ENCODE measurements at regions not wholly inside any gene's neighbourhood (a gene's known extent, or its start where the extent isn't known, plus 50 kb on each side); places are given as distances from the start of the nearest gene placed in this dataset.
"Not testable (repeated sequence)": the region's sequence is repeated elsewhere in the genome, so short reads cannot be mapped to it uniquely, and the experiment has no call there.

DNA sequence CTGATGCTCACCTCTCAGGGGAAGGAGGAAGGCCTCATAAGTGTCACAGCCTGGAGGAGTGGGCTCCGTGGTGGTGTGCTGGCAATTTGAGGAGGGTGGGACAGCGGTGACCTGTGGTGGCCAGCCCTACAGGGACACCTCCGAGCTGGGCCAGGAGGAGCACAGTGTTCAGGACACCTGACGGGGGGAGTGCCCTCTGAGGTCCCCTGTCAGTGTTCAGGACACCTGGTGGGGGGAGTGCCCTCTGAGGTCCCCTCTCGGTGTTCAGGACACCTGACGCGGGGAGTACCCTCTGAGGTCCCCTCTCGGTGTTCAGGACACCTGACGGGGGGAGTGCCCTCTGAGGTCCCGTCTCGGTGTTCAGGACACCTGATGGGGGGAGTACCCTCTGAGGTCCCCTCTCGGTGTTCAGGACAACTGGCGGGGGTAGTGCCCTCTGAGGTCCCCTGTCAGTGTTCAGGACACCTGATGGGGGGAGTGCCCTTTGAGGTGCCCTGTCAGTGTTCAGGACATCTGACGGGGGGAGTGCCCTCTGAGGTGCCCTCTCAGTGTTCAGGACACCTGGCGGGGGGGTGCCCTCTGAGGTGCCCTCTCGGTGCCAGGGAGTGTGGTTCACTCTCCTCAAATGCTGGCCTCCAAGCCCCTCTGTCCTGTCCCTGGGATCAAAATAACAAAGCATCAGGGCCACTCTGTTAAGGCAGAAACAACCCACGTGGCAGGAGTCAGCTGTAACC is 73.4 kb upstream of the ZNF469 start:
- DNase-seq: no peak

- no peak for DNase-seq
These were observed 72.9 kb upstream of the ZNF469 start for GRCh38 chr16:88309908-88310265.

DNA sequence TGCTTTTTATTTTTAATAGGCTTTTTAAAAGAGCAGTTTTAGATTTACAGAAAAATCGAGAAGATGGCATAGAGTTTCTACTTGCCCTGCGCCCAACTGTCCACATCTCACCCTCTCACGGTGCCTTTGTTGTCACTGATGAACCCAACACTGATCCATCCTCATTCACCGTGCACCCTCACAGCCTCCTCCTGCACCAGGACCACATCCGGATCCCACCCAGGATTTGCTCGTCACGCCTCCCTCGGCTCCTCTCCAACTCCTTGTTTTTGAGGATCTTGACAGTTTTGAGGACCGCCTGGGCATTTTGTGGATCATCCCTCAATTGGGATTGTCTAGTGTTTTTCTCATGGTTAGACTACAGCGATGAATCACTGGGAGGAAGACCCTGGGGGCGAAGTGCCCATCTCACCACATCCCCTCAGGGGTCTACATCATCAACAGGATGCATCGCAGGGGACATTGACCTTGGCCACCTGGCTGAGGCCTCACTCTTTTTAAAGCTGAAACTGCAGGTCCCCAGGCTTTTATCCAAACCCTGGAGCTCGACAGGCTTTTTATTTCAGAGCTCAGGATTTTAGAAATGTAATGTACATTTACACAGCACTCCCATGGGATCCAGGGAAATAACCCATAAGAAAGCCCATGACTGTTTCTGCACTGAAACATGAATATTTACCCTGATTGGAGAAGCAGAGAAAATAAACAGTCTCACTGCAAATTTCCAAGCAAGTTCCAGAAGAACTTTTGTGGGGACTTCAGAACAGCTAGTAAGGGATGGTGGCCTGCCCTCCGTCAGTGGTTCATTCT is 71.8 kb upstream of the ZNF469 start:
- no peak for DNase-seq

DNA sequence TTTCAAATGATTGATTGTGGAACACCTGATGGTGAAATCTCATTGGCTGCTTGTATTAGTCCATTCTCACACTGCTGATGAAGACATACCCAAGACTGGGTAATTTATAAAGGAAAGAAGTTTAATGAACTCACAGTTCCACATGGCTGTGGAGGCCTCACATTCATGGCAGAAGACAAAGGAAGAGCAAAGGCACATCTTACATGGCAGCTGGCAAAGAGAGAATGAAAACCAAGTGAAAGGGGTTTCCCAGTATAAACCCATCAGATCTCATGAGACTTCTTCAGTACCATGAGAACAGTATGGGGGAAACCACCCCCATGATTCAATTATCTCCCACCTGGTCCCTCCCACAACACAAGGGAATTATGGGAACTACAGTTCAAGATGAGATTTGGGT is 70.9 kb upstream of the ZNF469 start:
- not testable (repeated sequence) for DNase-seq

GRCh38 chr16:88312732-88313131 is 70.0 kb upstream of the ZNF469 start:
- DNase-seq: no peak

DNA sequence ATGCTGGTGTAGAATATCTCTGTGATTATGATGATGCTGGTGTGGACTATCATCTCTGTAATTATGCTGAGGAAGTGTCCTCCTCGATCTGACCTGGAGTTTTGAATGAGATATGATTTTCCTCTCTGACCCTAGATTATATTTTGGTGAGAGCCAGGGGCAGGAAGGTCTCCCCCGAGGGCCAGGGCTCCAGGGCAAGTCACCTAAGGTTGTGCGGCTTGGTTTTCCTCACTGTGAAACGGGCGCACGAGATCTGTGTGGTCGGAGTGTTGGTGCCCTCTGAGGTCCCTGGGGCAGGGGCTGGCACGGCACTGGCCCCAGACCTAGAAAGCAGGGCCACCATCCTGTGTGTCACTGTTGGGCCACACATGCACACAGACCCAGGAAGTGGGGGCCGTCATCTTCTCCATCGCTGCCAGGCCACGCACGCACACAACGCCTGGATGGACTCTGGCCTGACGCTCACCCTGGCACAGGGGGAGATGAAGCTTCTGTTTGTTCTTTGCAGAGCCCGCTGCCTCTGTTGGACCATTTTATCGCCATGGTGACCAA is 67.7 kb upstream of the ZNF469 start:
- DNase-seq: no peak

DNA sequence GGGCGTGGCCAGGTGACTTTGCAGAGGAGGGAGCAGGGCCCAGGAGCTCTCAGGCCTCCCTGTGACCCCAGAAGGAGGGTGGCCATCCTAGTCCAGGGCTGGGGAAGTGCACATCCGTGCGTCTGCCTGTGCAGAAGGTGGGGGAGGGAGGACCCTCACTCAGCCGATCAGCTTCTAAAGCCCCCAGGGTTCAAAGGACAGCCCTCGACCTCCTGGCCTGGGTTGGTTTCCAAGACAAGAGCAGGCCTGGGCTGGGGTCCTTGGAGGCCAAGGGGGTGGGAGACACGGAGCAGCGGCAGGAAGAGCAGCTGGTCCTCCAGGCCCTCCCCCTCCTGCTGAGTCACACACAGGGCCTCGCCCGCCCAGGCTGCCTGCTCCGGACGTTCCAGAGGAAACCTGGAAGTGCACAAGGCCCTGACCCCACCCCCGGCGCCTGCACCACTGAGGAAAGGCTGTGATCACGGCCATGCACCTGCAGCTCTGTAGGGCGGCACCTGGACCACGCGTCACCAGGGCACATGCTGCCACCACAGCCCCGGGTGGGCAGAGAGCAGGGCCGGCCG is 67.1 kb upstream of the ZNF469 start:
- no peak for DNase-seq

DNA sequence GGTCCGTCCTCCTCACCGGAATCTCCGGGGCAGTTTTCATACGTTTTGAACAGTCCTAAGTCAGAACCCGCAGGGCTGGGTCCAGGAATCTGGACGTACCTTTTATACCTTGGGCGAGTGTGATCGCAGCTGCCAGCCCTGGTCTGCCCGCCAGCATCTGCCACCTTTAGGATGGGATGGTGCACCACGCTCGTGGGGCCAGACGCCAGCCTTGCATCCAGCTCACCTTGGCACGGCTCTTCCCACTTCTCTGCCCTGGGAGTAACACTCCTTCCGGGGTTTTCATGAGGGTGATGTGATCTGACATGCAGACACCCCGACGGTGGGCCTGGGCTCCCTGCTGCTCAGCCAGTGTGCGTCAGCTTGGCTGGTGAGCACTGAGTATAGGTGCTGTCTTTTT is 66.6 kb upstream of the ZNF469 start:
- DNase-seq: no peak

DNA sequence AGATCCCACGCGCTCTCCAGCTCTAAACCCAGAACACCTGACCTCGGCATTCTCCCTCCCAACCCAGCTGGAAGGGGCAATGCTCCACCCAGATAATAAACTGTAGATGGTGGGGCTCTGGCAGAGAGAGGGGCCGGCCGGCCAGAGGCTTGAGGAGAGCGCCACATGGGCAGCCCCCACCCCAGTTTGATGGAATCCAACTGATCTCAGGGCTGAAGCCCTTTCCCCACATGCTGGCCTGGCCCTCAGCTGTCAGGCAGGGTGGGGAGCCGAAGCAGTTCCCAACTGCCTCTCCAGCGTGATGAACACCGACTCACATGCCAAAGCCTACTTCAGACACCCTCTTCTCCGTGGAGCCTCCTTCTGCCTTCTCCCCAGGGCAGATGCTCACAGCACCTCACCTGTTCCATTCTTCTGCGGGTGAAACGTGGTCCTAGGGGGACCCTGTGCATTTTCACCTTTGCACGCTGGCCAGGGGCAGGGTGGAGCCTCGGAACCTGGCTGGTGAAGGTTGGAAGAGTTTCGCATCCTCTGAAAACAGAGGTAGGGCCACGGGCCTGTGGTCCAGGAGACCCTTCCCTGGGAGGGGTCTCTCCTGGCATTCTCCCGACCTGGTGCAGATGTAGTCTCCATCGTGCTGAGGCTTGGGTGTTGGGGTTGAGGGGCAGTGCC is 65.7 kb upstream of the ZNF469 start:
- DNase-seq: no peak

DNA sequence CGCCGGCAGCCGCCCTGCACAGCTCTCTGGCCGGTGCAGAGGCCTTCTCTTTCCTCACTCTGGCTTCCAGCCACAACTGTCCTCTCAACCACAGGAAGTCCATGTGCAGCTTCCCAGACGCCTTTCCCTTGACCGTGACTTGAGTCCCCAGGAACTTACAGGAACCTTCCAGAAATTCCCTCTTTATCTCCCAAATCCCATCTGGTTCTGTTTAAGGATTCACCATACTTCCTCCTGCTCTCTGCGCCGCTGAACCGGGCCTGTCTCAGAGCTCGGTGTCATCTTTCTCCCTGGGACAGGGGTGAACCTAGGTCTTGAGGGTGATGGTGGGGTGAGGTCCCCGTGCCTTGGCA is 65.2 kb upstream of the ZNF469 start:
- DNase-seq: no peak

- no peak for DNase-seq
These were observed 64.7 kb upstream of the ZNF469 start for GRCh38 chr16:88318051-88318450.

GRCh38 chr16:88318521-88318920 is 64.2 kb upstream of the ZNF469 start:
- DNase-seq: no peak

- DNase-seq: no peak
These were observed 63.4 kb upstream of the ZNF469 start for GRCh38 chr16:88319116-88319965.

DNA sequence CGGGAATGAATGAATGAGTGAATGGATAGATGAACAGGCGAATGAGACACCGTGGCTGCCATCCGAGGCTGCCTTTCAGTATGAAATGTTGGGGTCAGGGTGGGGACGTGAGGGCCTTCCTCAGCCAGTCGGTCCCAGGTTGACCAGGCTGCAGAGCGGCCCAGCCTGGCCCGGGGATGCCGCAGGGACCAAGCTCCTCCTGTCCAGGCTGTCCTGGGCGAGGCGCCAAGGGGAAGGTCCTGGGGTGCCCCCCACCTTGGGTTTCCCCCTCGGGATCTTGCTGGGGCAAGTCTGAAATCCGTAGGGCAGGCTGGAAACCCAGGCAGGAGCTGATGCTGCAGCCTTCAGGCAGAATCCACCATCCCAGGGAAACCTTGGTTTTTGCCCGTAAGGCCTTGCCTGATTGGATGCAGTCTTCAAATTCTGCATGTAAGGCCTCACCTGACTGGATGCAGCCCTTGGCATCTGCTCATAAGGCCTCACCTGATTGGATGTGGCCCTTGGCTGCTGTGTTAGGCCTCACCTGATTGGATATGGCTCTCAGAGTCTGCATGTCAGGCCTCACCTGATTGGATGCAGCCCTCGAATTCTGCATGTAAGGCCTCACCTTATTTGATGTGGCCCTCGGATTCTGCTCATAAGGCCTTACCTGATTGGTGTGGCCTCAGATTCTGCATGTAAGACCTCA is 61.7 kb upstream of the ZNF469 start:
- DNase-seq: no peak

DNA sequence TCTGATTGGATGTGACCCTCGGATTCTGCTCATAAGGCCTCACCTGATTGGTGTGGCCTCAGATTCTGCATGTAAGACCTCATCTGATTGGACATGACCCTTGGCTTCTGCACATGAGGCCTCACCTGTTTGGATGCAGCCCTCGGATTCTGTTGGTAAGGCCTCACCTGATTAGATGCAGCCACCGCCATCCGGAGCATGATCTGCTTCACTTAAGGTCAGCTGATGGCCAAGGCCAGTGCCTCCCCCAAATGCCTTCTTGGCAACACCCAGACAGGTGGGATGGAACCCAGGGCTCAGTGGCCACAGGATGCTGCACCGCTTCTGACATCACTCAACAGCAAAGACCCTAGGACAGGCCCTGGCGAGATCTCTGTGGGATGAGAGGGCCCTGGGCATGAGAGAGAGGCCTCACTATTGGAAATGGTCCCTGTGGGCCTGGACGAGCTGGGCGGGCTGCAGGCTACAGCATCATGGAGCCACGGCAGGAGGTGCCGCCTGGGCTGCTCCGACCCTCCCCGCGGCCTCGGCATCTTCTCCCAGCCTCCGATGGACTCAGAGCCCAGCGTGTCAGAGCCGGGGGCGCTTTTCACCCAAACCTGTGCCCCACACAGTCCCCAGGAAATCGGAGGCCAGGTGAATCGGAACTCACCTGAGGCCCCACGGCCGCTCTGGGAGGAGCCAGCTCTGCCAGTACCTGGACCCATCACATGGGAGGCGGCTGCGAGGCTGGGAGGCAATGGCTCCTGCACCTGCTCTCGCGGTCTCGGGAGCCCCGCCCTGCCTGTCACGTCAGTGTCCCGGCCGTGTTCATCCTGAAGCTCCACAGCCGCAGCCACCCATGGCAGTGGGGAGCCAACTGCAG is 60.9 kb upstream of the ZNF469 start:
- no peak for DNase-seq

DNA sequence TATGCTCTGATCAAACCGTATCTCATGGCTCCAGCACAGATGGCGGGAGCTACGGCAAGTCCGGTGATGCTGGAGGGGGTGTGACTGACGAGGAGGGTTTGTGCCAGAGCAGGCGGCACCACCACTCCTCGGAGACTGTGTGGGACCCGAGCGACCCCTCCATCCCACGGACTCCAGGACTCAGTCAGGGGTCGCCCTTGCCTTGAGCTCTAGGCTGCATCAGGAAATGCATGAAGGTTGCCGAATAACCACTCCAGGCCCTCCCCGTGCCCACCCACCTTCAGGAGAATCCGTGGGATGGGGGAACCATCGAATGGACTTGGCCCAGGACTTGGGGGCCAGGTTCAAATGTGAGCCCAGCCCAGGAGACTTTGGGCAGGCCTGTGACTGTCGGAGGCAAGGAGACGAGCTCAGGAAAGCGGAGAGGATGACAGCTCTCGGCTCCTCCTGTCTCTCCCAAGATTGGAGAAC is 60.2 kb upstream of the ZNF469 start:
- DNase-seq: no peak

- DNase-seq: no peak
These were observed 59.7 kb upstream of the ZNF469 start for GRCh38 chr16:88323041-88323440.

GRCh38 chr16:88323546-88324330 is 59.0 kb upstream of the ZNF469 start:
- no peak for DNase-seq

GRCh38 chr16:88325087-88325750 is 57.5 kb upstream of the ZNF469 start:
- no peak for DNase-seq
